Stimulated activated CD4-positive, alpha-beta T cell treated with anti-CD3 and anti-CD28 coated beads, Interleukin-4, amount 100 ng/mL, for 4 hours (primary cell): ENCODE measurements at regions not wholly inside any gene's neighbourhood (a gene's known extent, or its start where the extent isn't known, plus 50 kb on each side); places are given as distances from the start of the nearest gene placed in this dataset.

Experiments used
- DNase-seq, 2 experiments: peaks; one replicate each; pipeline ENCODE4 v3.0.0-alpha.2; 2020

DNA sequence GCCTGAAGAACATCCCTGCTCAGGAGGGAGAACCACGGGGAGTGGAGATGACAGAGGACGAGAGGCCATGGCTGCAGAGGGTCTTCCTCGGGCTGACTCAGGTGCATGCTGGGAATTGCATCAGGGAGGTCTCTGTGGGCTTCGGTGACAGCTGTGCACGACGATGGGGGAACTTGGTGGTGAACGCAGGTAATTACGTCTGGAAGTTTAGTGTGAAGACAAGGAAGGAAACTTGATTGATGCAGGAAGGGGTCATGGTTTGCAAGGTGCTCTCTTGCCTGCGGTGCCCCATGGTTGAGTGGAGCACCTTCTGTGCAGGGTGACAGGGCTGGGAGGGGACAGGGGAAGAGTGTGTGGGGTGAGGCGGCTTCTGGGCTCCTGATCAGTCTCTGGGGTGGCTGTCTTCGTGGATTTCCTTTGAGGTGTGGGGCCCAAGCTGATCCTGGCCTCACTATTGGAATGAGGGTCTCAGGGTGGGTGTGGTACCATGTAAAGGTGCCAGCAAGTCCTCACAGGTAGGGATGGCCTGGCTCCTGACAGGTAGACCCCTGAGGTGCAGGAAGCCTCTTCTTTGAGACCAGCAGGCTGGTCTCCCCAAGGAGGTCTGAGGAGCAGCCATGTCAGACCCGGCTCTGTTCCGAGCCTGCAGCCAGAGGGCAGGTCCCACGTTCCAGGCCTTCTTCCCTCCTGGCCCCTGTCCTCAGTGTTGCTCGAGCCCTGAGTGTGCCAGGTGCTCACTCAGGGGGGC is 1020.1 kb downstream of the TBC1D22A start:
- DNase-seq = no peak

DNA sequence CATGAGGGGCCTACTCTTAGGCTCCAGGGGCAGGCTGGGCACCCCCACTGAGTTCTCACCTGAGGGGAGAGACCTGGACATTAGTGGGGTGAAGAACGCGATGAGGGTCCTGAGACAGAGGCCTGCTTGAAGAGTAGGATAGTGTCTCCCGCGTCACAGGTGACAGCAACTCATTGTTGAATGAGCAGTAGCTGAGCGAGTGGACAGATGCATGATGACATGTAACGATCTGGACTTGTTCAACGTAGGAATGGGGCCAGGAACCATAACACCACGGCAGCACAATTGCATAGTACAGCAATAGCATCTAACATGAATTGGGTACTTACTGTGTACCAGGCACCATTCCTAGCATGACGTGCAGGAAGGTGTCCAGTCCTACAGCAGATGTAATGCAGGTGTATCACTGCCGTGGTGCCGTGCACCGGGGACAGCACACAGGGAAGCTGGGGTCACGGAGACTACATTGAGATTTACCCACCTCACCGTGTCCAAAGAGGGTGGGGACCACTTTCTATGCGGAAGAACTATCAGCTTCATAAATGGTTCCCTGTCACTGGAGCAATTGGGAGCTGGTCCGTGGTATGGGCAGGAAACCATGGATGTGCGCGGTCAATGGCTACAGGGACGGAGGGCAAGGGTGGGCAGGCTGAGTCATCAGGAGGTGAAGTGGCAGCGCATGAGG is 1019.1 kb downstream of the TBC1D22A start:
- DNase-seq = no peak

DNA sequence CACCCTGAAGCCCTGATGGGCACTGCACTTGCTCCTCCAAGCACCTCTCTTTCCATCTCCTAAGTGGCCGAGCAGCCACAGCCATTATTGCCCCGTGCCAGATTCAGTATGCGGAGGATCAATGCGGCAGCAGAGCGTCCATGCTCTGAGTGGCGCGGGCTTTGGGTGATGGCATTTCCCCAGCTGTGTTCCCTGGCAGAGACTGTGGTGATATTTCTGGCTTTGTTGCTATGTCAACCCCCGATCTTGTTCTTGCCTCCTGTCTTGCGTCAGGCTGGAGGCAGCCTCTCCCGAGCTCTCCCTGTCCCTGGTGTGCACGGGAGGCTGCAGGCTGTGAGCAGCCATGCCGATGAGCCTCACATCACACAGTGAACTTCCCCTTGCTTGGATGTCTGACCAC is 1018.6 kb downstream of the TBC1D22A start:
- no peak for DNase-seq

DNA sequence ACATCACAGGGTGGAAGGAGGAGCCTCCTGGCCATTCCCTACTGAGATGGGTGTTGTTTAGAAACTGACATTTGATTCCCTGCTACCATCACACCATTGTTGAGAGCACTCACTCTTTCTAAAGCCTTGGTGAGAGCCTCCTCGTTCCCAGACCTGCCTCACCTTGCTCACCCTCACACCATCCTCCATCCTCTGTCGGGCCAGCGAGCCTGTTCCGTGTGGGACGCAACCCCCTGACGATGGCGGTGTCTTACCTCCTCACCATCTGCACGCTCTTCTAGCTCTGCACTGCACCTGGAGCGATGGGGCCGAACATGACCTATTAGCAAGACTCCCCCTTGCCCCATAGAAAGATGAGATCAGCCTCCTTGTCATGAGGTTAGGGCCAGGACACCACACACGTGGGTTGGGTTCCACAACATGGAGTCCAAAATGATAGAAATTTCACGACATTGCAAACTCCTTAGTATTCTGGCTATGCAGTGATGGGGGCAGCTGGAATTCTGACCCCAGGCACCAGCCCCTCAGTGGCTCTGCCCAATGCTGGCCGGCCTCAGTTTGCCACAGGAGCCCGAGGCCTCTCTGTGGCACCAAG is 1017.9 kb downstream of the TBC1D22A start:
- DNase-seq = no peak

DNA sequence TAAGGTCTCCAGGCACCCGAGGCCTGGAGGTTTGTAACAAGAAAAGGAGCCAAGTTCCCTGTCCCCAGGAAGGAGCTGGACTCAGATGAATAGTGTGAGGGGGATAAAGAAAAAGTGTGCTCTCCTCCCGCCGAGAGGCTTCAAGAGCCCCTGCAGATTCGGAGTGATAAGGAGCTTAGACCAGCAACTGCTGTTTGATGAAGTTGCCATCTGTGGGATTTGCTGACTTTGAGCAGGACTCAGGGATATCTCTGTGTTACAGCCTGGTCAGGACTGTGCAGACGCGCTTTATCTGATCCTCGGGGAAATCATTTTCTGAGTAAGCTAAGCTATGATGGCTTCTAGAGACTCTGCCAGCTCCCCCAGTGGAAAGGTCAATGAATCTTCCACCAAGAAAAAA is 1017.0 kb downstream of the TBC1D22A start:
- DNase-seq = no peak

DNA sequence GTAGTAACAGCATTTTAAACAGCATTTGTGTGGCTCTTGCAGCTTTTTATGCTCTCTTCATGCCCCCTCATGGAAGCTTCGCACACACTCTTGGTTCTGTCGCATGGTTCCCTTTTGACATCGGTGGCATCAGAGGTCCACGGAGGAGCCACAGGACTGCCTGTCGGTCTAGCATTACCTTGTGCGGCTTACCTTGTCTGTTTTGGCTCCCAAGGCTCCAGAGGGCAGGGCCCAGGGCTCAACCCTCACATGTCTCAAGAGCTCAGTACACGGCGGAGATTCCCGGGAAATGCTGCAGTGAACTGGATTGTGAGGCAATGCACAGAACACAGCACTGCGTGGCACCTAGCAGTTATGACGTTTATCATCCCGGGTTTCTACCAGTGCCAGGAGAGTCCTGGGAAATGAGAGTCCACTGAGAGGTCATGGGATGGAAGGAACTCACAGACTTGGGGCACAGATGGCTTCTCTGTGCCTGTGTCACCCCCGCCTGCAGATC is 1015.8 kb downstream of the TBC1D22A start:
- no peak for DNase-seq

DNA sequence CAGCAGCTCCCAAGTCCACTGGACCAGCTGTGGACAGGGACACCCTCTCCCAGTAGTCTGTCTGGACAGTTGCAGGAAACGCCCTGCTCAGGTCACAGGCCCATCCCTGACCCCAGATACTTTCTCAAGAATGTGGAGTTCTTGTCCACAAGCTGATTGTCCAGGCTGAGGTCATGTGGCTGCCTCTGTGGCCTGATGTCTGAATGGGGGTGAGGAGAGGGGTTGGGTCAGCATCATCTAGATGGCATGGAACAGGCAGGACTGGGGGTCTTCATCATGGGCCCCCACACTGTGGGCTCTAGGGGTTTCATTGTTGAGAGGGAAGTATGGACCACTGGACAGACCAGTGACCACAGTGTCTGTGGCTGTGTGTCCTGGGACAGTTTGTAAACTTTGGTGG is 1015.0 kb downstream of the TBC1D22A start:
- DNase-seq = no peak

DNA sequence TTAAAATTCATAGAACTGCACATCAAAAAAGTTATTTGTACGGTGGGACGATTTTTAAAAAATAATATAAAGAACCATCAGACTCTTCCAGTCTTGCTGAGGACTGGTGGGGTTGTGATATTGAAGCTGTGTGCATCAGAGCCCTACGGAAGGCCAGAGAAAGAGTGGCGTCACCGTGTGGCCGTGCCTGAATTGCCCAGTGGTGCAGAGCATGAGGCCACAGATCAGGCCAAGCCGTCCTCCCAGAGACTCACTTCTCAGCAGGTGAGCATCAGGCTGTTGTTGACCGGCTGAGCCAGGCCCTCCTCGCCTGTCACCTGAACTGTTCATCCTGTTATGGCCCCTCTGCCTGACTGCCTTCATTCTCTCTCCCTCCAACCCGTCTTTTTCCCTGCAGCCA is 1013.9 kb downstream of the TBC1D22A start:
- no peak for DNase-seq

DNA sequence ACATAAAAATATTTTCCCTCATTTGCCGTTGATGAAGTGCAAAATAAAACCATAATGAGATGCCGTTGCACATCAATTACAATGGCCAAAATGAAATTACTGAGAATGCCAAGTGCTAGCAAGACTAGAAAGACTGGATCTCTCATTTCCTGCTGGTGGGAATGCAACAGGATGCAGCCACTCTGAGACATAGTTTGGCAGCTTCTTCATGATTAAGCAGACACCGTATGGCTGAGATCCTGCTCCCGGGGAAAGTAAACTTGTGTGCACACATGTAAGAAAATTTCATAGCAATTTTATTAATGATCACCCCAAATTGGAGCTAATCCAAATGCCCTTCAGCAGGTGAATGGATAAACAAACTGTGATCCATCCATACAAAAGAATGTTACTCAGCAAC is 1013.2 kb downstream of the TBC1D22A start:
- no peak for DNase-seq

DNA sequence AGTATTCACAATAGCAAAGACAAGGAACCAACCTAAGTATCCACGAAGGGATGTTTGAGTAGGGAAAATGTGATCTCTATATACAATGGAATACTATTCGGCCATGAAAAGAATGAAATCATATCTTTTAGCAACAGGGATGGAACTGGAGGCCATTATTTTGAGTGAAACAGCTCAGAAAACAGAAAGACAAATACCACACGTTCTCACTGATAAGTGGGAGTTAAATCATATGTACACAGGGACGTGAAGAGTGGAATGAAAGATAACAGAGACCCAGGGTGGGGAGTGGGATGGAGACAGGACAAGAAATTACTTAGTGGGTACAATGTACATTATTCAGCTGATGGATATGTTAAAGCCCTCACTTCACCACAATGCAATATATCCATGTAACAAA is 1012.7 kb downstream of the TBC1D22A start:
- no peak for DNase-seq

DNA sequence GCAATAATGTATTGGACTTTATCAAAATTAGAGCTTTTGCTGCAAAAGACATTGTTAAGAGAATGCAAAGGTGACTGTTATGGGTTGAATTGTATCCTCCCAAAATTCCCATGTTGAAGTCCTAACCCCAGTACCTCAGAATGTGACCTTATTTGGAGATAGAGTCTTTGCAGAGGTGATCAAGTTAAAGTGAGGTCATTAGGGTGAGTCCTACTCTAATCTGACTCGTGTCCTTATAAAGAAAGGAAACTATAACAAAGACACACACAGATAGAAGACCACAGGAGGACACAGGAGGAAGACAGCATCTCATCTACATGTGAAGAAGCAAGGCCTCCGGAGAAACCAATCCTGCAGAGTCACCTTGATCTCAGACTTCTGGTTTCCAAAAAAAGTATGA is 1011.2 kb downstream of the TBC1D22A start:
- DNase-seq = no peak

DNA sequence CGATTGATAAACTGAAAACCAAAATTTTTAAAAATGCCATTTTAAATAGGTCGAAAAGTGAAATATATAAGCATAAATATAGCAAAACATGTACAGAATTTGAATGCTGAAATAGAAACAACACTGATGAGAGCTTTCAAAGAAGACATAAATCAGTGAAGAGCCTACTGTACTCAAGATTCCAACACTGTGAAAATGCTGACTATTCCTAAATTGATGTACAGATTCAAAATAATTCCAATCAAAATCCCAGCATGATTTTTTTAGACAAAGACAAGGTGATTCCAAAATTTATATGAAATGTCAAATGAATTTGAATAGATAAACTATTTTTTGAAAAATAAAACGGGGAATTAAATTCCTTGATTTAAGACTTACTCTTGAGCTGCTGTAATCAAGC is 1010.4 kb downstream of the TBC1D22A start:
- no peak for DNase-seq

DNA sequence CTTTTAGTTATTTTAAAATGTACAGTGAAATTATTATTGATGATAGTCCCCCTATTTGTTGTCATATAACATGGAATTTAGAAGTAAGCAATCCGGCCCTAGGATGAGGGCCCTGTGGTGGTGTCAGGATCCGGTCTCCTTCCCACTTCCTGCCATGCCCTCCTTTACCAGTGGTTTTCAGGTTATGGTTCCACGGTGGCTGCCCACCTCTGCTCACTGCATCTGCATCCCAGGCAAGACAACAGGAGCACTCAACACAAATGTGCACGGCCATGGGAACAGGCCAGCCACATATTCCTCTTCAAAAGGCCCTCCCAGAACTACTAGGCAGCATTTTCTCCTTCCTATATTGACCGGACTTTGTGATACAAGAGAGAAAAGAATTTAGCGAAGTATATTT is 1007.2 kb downstream of the TBC1D22A start:
- DNase-seq = no peak

DNA sequence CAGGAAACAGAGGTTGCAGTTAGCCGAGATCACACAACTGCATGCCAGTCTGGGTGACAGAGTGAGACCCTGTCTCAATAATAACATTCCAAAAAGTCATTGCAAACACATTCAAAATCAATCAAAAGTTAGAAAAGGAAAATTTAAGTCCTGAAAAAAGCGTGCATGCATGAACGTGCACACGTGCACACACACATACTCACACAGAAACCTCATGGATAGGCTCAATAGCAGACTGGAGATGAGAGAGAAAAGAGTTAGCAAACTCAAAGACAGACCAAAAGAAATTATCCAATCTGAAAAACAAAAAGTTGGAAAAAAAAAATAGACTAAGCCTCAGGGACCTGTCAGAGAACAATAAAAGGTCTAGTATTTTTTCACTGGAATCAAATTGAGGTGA is 1005.6 kb downstream of the TBC1D22A start:
- no peak for DNase-seq

DNA sequence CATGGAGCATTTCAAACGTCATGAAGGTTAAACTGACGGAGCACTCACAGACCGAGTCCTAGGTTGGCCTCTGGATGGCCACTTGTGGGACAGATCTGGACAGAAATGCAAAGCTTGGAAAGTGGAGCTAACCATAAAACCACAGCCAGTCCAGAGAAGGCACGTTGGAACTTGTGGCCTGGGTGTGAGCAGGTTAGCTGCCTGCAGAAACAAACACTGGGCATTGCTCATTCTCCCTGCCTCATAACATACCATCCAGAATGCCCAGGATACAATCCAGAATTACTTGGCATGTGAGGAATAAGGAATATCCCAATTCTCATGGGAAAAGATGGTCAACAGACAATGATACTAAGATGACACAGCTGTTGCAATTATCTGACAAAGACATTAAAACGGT is 1005.0 kb downstream of the TBC1D22A start:
- no peak for DNase-seq

DNA sequence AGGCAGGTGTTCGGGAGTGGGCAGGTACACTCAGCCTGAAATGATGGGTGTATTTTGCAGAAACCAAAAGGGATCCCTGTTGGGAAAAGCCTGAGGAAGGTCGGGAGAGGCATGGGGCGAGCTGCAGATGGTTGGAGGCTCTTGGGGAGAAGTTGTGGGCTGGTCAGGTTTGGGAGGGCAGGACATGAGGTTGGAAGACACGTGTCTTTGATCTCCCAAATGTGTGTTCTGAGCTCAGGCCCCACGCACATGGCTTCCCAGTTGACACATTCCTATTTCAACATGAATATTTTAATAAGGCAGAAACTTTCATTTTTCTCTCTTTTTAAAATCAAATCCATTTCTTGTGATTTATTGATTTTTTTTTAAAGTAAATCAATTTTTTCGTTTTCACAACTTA is 1003.3 kb downstream of the TBC1D22A start:
- DNase-seq = no peak

DNA sequence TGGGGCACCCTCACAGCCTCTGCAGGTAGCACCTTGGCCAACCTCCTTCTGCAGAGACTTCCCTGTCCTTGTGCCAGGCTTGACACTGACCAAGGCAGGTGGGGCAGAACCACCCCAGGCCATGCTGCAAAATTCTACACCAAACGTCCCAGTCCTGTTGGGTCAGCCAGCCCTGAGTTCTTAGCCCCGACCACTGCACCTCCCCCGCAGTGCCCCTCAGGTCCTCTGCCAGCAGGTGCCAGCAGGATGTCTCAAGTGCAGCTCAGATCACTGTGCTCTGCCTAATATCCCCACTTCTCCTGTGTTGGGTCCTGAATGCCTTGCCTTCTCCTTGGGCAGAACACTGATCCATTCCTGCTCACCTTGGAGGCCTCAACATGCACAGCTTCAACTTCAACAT is 999.7 kb downstream of the TBC1D22A start:
- no peak for DNase-seq

DNA sequence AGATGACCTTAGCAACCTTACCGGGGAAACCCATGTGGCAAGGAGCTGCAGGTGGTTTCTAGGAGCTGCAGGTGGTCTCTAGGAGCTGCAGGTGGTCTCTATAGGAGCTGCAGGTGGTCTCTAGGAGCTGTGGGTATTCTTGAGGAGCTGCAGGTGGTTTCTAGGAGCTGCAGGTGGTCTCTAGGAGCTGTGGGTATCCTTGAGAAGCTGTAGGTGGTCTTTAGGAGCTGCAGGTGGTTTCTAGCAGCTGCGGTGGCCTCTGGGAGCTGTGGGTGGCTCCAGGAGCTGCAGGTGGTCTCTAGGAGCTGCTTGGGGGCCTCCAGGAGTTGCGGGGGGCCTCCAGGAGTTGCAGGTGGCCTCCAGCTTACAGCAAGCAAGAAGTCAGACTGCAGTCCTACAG is 997.5 kb downstream of the TBC1D22A start:
- DNase-seq = no peak

DNA sequence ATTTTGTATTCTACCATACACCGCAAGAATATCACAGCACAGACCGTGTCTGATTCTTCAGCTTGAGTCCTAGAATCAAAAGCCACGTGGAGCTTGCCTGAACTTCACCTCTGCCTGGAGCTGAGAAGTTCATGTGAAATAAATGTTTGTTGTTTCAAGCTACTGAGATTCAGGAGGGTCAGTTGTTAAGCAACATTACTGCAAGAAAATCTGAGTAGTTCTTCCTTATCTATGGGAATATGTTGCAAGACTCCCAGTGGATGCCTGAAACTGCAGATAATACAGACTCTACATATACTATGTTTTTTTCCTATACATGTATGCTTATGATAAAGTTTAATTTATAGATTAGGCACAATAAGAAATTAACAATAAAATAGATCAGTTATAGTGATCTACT is 995.3 kb downstream of the TBC1D22A start:
- no peak for DNase-seq

DNA sequence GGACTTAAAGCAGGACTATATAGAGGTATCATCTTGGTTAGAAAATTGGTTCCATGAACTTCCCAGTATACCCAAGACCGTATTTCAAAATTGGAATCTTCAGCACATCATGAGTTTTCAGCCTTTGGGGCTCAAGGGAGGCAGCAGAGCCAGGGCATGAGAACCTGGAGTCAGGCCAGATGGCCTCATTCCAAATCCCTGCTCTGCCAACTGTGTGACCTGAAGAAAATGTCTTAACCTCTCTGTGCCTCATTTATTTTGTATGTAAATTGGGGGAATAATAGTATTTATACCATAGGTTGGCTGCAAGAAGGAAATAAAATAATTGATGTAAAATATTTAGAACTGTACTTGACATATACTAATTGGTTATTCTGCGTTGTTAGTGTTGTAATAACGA is 987.6 kb downstream of the TBC1D22A start:
- no peak for DNase-seq

DNA sequence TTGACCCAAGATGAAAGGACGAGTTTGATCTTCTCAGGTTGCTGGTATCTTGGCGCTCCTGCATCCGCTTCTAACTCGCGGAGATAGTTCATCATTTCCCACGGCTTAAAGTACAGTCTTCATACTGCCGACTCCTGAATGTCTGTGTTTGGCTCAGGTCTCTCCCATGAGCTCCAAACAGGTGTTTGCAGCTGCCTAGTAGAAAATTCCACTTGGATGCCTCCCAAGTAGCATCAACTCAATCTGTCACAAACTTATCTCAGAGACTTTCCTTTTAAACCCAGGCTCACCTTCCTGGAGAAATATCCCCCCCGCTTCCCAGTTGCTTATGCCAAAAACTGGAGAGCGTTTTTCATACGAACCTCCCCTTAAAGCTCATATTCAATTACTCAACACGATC is 986.5 kb downstream of the TBC1D22A start:
- DNase-seq = no peak

DNA sequence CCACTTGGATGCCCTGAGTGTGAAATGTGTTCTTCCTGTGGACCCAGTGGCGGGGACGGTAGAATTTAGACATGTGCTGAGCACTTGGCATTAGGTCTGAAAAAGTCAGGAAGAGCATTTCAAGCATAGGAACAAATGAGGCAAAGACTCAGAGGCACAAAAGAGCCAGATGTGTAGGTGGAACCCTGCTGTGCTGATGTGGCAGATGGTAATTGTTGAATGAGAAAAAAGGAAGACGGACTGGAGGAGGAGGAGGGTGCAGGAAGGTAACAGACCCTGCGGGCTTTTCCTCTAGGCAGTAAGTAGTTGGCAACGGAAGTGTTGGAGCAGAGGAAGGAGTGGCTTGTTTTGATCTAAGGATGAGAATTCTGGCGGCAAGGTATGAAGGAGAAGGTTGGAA is 985.8 kb downstream of the TBC1D22A start:
- DNase-seq = no peak

DNA sequence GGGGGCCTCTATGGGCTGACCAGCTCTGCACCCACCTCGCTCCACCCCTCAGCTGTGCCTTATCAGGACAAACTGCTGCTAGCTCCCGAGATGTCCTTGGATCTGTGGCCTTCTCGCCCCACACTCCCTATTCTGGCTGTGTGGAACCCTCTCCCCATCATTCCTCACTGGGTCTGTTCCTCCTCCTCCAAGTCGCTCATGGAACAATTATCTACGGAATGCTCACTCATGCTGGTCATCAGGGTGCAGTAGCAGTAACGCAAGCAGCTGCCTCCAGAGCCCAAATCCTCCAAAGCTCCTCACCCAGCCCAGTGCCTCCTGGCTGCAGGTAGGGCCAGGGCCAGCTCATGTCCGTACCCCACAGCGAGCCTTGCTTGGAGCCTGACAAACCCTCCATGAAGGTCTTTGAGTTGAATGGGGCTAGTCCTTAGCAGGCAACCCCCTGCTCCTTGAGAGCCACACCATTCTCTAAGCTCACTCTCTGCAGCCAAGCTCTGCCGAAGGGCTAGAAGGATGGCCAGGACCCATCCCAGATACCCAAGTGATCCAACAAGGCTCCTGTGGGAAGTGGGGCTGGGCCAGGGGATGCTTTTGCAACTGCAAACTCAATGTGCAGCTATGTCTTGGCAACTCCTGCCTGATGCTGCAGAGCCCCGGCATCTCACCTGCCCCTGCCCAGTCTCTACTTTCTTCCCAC is 977.8 kb downstream of the TBC1D22A start:
- no peak for DNase-seq
